NCI-H146 (cell line): ENCODE measurements at regions not wholly inside any gene's neighbourhood (a gene's known extent, or its start where the extent isn't known, plus 50 kb on each side); places are given as distances from the start of the nearest gene placed in this dataset.
"Not testable (repeated sequence)": the region's sequence is repeated elsewhere in the genome, so short reads cannot be mapped to it uniquely, and the experiment has no call there.

Experiments used
- DNase-seq: peaks from one replicate; lab custom pipeline; 2025; lab: John Stamatoyannopoulos, UW

- DNase-seq = no peak
Measured at GRCh38 chr12:20044846-20045245, 323.5 kb upstream of the PDE3A start.

DNA sequence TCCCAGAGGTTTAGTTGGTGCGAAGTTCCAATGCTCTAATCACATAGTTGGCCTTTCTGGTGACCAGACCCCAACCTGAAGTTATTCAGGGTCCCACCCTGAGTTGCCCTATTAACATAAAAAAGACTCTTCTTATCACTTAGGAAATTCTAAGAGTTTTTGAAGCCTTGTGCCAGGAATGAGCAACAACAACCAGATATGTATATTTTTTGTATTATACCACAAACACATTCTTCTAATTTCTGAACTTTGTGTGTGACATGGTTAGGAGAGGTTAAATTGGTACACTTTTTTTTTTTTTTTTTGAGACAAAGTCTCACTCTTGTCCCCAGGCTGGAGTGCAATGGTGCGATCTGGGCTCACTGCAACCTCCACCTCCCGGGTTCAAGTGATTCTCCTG, 320.4 kb upstream of the PDE3A start:
- DNase-seq = no peak

- no peak for DNase-seq
Measured at GRCh38 chr12:20050221-20050620, 318.1 kb upstream of the PDE3A start.

GRCh38 chr12:20053782-20054181, 314.6 kb upstream of the PDE3A start:
- DNase-seq = no peak

GRCh38 chr12:20055856-20056255, 312.5 kb upstream of the PDE3A start:
- DNase-seq = no peak

GRCh38 chr12:20057398-20057797, 310.9 kb upstream of the PDE3A start:
- no peak for DNase-seq

- DNase-seq = no peak
Measured at GRCh38 chr12:20063116-20063515, 305.2 kb upstream of the PDE3A start.

- DNase-seq = no peak
Measured at GRCh38 chr12:20077618-20078017, 290.7 kb upstream of the PDE3A start.

GRCh38 chr12:20089077-20089476, 279.3 kb upstream of the PDE3A start:
- no peak for DNase-seq

DNA sequence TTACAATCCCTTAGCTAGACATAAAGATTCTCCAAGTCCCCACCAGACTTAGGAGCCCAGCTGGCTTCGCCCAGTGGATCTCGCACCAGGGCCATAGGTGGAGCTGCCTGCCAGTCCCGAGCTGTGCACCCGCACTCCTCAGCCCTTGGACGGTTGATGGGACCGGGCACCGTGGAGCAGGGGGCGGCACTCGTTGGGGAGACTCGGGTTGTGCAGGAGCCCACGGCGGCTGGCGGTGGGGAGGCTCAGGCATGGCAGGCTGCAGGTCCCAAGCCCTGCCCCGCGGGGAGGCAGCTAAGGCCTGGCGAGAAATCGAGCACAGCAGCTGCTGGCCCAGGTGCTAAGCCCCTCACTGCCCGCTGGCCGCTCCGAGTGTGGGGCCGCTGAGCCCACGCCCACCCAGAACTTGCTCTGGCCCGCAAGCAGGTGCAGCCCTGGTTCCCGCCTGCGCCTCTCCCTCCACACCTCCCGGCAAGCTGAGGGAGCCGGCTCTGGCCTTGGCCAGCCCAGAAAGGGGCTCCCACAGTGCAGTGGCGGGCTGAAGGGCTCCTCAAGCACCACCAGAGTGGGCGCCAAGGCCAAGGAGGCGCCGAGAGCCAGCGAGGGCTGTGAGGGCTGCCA, 275.0 kb upstream of the PDE3A start:
- not testable (repeated sequence) for DNase-seq

DNA sequence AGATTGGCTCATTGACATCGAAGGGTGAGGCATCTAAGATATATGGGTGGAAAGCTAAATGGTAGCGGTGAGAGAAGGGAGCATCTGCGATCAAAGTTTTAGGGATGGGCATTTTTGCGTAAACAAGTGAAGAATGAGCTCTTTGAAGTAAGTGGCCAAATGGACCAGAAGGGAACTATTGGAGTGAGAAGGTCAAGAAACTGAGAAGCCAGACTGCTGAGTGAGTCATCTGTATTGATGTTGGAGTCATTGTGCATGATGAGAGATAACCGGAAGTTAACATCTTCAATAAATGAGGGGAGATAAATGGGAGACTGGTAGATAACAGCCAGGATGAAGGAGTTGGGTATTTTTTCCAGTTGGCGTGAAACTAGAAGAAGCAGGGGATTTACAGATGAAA, 271.9 kb upstream of the PDE3A start:
- no peak for DNase-seq

DNA sequence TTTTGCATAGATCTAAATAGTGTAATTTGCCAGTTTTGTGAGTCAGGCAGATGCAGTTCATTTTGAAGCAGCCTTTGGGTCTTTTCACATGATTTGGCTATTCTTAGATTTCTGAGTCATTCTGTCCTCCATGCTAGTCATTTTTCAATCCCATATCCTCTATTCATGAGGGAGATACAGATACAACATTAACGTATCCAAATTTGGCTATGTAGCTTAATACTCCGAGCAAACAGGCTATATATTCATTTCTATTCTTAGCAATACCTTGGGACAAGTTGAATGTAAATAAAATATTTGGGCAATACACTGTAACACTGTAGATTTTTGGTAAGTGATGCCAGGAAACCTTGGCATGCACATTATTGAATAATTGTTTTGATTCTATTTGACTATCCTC, 270.7 kb upstream of the PDE3A start:
- no peak for DNase-seq

- no peak for DNase-seq
Measured at GRCh38 chr12:20099395-20100183, 268.7 kb upstream of the PDE3A start.

- DNase-seq = no peak
Measured at GRCh38 chr12:20101046-20101445, 267.3 kb upstream of the PDE3A start.

- no peak for DNase-seq
Measured at GRCh38 chr12:20105943-20106342, 262.4 kb upstream of the PDE3A start.

- no peak for DNase-seq
Measured at GRCh38 chr12:20109676-20110075, 258.7 kb upstream of the PDE3A start.

DNA sequence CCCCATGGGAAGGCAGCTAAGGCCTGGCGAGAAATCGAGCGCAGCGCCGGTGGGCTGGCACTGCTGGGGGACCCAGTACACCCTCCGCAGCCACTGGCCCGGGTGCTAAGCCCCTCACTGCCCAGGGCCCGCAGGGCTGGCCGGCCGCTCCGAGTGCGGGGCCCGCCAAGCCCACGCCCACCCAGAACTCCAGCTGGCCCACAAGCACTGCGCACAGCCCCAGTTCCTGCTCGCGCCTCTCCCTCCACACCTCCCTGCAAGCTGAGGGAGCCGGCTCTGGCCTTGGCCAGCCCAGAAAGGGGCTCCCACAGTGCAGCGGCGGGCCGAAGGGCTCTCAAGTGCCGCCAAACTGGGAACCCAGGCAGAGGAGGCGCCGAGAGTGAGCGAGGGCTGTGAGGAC, 253.0 kb upstream of the PDE3A start:
- not testable (repeated sequence) for DNase-seq

GRCh38 chr12:20119596-20120402, 248.5 kb upstream of the PDE3A start:
- no peak for DNase-seq

DNA sequence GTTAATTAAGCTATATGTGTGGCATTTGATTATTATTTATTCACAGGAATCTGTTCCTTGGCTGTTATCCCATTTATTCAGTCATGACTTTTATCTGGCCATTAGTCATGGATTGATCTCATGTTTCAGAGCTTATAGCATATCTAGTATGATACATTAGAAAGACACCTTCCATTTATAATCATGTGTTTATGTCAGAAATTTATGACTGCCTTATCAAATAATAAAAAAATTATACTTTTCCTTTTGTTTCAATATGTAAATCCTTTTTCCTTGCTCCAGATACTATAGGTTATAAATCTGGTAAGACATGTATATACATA, 248.0 kb upstream of the PDE3A start:
- DNase-seq = no peak

- DNase-seq = no peak
Measured at GRCh38 chr12:20122274-20122673, 246.1 kb upstream of the PDE3A start.

DNA sequence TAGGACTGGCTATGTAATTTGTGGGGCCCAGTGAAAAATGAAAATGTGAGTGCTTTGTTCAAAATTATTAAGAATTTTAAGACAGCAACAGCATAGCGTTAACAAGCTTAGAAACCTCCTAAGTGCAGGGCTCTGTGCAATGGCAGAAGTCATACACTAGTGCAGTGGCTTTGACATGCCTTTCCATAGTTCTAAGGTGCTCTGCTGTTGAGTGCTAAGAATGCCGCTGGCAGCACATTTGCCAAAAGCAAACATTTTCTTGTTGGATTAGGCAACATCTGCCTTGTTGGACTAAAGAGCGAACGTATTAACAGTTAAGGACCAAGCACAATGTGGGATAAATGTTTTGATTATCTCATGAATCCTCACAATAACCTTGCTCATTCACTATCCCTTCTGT, 244.9 kb upstream of the PDE3A start:
- no peak for DNase-seq

- no peak for DNase-seq
Measured at GRCh38 chr12:20125276-20125798, 243.0 kb upstream of the PDE3A start.

- DNase-seq = no peak
Measured at GRCh38 chr12:20126601-20127000, 241.7 kb upstream of the PDE3A start.
